ENCODE measurements at regions not wholly inside any gene's neighbourhood (a gene's known extent, or its start where the extent isn't known, plus 50 kb on each side); places are given as distances from the start of the nearest gene placed in this dataset.

DNA sequence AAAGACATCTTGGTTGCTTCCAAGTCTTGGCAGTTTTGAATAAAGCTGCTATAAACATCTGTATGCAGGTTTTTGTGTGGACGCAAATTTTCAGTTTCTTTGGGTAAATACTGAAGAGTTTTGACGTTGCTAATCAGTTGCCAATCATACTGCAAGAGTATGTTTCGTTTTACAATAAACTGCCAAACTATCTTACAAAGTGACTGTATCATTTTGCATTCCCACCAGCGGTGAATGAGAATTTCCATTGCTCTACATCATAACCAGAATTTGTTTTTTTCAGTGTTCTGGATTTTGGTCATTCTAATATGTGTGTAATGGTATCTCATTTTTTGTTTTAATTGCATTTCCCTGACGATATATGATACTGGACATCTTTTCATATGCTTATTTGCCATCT is 190.8 kb upstream of the PARP11 start:
- TF ChIP-seq CTCF (conservative IDR thresholded peaks at IDR 0.05) (no peak), EZH2 (IDR thresholded peaks at IDR 0.05; ENCODE audit: low read depth) (no peak)

Data from PC-9 (cell line).